Endodermal cell (in vitro differentiated cells): ENCODE measurements at regions not wholly inside any gene's neighbourhood (a gene's known extent, or its start where the extent isn't known, plus 50 kb on each side); places are given as distances from the start of the nearest gene placed in this dataset.

Experiments
- DNase-seq: peaks from one replicate; pipeline ENCODE4 v3.0.0-alpha.2; 2017
- H3K27ac ChIP-seq: 2 replicates; pipeline ENCODE4 v1.5.1; 2013; ENCODE audit warnings: mild to moderate bottlenecking, low read depth, low read length, moderate library complexity
- H3K27me3 ChIP-seq: 2 replicates; pipeline ENCODE4 v1.6.1; 2013; ENCODE audit warnings: mild to moderate bottlenecking, low read length, moderate library complexity; ENCODE audit not compliant: insufficient read depth, control insufficient read depth, poor library complexity, severe bottlenecking
- H3K36me3 ChIP-seq: 2 replicates; pipeline ENCODE4 v1.7.0; 2013; ENCODE audit warnings: mild to moderate bottlenecking, low read length, moderate library complexity; ENCODE audit not compliant: control insufficient read depth, insufficient read depth
- H3K4me1 ChIP-seq: one replicate; pipeline ENCODE4 v1.7.0; 2013; ENCODE audit warnings: low read length; ENCODE audit not compliant: control insufficient read depth, insufficient read depth
- H3K4me3 ChIP-seq: 2 replicates; pipeline ENCODE4 v1.5.1; 2013; ENCODE audit warnings: mild to moderate bottlenecking, low read length, moderate library complexity
- H3K9ac ChIP-seq: 2 replicates; pipeline ENCODE4 v1.6.1; 2013; ENCODE audit warnings: mild to moderate bottlenecking, low read length, moderate library complexity; ENCODE audit not compliant: poor library complexity, severe bottlenecking; ENCODE audit errors: extremely low read depth
- H3K9me3 ChIP-seq: 2 replicates; pipeline ENCODE4 v1.6.1; 2013; ENCODE audit warnings: mild to moderate bottlenecking, low read length, moderate library complexity; ENCODE audit not compliant: control insufficient read depth
- H3K27ac Mint-ChIP-seq: 2 replicates; pipeline ENCODE4 v1.8.0; 2020; ENCODE audit warnings: mixed read lengths
- H3K27me3 Mint-ChIP-seq: 2 replicates; pipeline ENCODE4 v1.8.0; 2021; ENCODE audit warnings: mild to moderate bottlenecking, mixed read lengths; ENCODE audit not compliant: insufficient read depth
- H3K36me3 Mint-ChIP-seq: 2 replicates; pipeline ENCODE4 v1.8.0; 2020; ENCODE audit warnings: low read depth, mixed read lengths
- H3K4me1 Mint-ChIP-seq: 2 replicates; pipeline ENCODE4 v1.8.0; 2020; ENCODE audit warnings: mixed read lengths
- H3K4me3 Mint-ChIP-seq: 2 replicates; pipeline ENCODE4 v1.8.0; 2020; ENCODE audit warnings: mild to moderate bottlenecking, moderate library complexity, mixed read lengths
- H3K9me3 Mint-ChIP-seq: 2 replicates; pipeline ENCODE4 v1.8.0; 2020; ENCODE audit warnings: mild to moderate bottlenecking, mixed read lengths
- WGBS, 2 experiments: methylation state at CpG; one replicate each; pipeline versions ENCODE4 v1.1.5 to v1.1.7; 2013; ENCODE audit warnings: missing lambda C conversion rate in 2 of 2, mixed read lengths in 1 of 2; ENCODE audit not compliant: insufficient coverage in 1 of 2, insufficient read length in 1 of 2; 5-methylcytosine and 5-hydroxymethylcytosine counted together
- TF ChIP-seq, protein P1 (sequence below): fragments of 200-600 bp; sonication (generic); conservative IDR thresholded peaks from 2 replicates; pipeline ENCODE4 v1.5.0; 2021; ENCODE audit warnings: antibody characterized with exemption, mild to moderate bottlenecking

DNA sequence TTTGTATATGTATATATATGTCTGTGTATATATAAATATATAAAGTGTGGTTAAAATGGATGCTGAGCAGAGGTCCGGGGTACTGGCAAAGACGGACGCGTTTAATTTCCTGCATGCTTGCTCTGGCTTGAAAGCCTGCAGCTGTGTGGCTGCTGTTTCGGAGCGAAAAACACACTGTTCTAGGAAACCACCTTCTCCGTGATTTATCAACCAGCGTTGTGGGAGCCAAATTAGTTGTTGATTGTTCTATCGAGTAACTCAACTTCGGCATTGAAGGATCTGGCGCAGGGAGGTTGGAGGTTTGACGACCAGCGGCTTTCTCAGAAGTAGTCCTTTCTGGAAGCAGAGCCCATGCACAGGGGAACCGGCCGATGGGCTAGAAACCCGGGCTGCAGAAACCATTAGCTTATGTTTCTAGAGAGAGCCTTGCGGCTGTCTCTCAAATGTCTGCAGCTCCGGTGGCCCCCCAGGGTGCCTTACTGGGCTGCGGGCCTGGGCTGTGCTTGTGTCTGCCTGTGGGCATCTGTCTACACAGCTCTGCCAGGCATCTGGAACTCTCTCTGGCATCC is 81.8 kb downstream of the EDN3 start:
- no peaks in the 10 kb centered on the region for H3K4me1 ChIP-seq
- no peak overlapping the region for H3K9ac ChIP-seq
- no peak overlapping the region for H3K4me3 Mint-ChIP-seq
- H3K9me3 ChIP-seq: no peaks in the 10 kb centered on the region
- WGBS, 2 experiments: 93% methylated on average over 16 to 19 of the region's 19 CpGs
- peaks cover 9% of the 10 kb centered on the region for H3K4me1 Mint-ChIP-seq
- TF ChIP-seq, protein P1, sequence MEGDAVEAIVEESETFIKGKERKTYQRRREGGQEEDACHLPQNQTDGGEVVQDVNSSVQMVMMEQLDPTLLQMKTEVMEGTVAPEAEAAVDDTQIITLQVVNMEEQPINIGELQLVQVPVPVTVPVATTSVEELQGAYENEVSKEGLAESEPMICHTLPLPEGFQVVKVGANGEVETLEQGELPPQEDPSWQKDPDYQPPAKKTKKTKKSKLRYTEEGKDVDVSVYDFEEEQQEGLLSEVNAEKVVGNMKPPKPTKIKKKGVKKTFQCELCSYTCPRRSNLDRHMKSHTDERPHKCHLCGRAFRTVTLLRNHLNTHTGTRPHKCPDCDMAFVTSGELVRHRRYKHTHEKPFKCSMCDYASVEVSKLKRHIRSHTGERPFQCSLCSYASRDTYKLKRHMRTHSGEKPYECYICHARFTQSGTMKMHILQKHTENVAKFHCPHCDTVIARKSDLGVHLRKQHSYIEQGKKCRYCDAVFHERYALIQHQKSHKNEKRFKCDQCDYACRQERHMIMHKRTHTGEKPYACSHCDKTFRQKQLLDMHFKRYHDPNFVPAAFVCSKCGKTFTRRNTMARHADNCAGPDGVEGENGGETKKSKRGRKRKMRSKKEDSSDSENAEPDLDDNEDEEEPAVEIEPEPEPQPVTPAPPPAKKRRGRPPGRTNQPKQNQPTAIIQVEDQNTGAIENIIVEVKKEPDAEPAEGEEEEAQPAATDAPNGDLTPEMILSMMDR: no peak
- no peaks in the 10 kb centered on the region for H3K36me3 ChIP-seq
- no peak overlapping the region for H3K27ac Mint-ChIP-seq
- no peak for DNase-seq
- no peak overlapping the region for H3K4me3 ChIP-seq
- H3K27me3 Mint-ChIP-seq: peaks cover 44% of the 10 kb centered on the region
- no peaks in the 10 kb centered on the region for H3K9me3 Mint-ChIP-seq
- H3K27me3 ChIP-seq: peaks cover 28% of the 10 kb centered on the region
- no peak overlapping the region for H3K27ac ChIP-seq
- H3K36me3 Mint-ChIP-seq: no peaks in the 10 kb centered on the region

DNA sequence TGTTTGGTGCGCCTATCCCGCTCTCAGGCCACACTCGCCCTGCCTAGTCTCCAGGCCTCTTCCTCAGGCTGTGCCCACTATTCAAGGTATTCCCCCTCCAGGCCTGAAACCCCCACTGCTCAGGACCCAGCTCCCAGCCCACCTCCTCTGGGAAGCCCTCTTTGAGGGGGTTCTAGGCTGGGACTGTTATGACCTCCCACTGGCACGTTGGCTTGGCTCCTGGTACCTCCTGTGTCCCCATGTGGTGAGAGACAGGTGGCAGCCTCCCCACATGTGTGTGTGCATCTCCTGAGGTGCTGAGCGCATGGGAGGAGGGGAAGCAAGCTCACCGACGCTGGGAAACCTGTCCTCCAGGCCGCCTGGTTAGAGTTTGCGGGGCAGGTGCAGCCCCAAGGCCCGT is 82.5 kb downstream of the EDN3 start:
- Histone ChIP-seq H3K9ac (no peak overlapping the region), H3K27me3 (peaks cover 25% of the 10 kb centered on the region), H3K4me3 (no peak overlapping the region), H3K9me3 (no peaks in the 10 kb centered on the region), H3K27ac (no peak overlapping the region), H3K36me3 (no peaks in the 10 kb centered on the region), H3K4me1 (no peaks in the 10 kb centered on the region)
- Mint-ChIP-seq H3K27ac (no peak overlapping the region), H3K4me1 (peaks cover 11% of the 10 kb centered on the region), H3K4me3 (no peak overlapping the region), H3K9me3 (no peaks in the 10 kb centered on the region), H3K27me3 (peaks cover 43% of the 10 kb centered on the region), H3K36me3 (no peaks in the 10 kb centered on the region)
- TF ChIP-seq, protein P1: no peak
- 69 to 73% methylated on average over 6 to 10 of the region's 10 CpGs for WGBS, 2 experiments
- DNase-seq: no peak

DNA sequence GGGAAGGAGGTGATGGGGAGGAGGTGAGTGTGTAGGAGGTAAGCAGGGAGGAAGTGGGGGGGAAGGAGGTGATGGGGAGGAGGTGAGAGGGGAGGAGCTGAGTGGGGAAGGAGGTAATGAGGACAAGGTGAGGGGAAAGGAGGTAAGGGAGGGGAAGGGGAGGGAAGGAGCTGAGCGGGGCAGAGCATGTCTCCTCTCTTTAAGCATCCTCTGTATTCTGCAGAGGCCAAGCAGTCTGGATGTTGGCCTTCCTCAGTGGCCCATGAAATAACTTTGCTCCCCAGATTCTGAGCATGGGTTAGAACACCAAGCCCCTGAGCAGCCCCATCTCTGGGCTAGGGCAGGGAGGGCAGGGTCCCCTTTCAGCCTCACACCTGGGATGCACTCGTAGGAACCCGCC is 84.6 kb downstream of the EDN3 start:
- Histone ChIP-seq H3K27ac (no peak overlapping the region), H3K9ac (no peak overlapping the region), H3K27me3 (peaks cover 8% of the 10 kb centered on the region), H3K4me3 (no peak overlapping the region), H3K9me3 (no peaks in the 10 kb centered on the region), H3K36me3 (no peaks in the 10 kb centered on the region), H3K4me1 (no peaks in the 10 kb centered on the region)
- Mint-ChIP-seq H3K4me1 (peaks cover 11% of the 10 kb centered on the region), H3K27ac (no peak overlapping the region), H3K27me3 (peaks cover 28% of the 10 kb centered on the region), H3K9me3 (peaks cover 2% of the 10 kb centered on the region), H3K36me3 (no peaks in the 10 kb centered on the region), H3K4me3 (no peak overlapping the region)
- DNase-seq: no peak
- TF ChIP-seq, protein P1: no peak
- WGBS, 2 experiments: 87 to 90% methylated on average over 3 of the region's 3 CpGs
